AG04450 (cell line): ENCODE measurements at regions not wholly inside any gene's neighbourhood (a gene's known extent, or its start where the extent isn't known, plus 50 kb on each side); places are given as distances from the start of the nearest gene placed in this dataset.
"Not testable (repeated sequence)": the region's sequence is repeated elsewhere in the genome, so short reads cannot be mapped to it uniquely, and the experiment has no call there.

ENCODE experiments used
- CTCF ChIA-PET: fragments of 300-600, 350-600 bp; formaldehyde crosslinking; extraction: SDS; loops from one replicate; lab custom pipeline; 2022; ENCODE audit warnings: antibody characterized with exemption, inconsistent platforms; lab: Charles Lee
- POLR2A ChIA-PET: fragments of 350-600 bp; formaldehyde crosslinking; extraction: SDS; loops from one replicate; lab custom pipeline; 2021; ENCODE audit warnings: antibody characterized with exemption, inconsistent platforms; lab: Yijun Ruan, JAX
- DNase-seq: peaks from one replicate; pipeline ENCODE4 v3.0.0-alpha.2; 2011; ENCODE audit warnings: low read depth, low spot score
- H3K27ac ChIP-seq: one replicate; pipeline ENCODE4 v1.5.1; 2012; ENCODE audit warnings: low read depth, low read length, control low read depth
- H3K27me3 ChIP-seq: one replicate; pipeline ENCODE4 v1.6.0; 2012; ENCODE audit warnings: low read length; ENCODE audit not compliant: control insufficient read depth, insufficient read depth
- H3K4me3 ChIP-seq: 2 replicates; pipeline ENCODE4 v1.5.1; 2011; ENCODE audit warnings: mild to moderate bottlenecking, low read depth, low read length, control low read depth
- H3K9me3 ChIP-seq: 2 replicates; pipeline ENCODE4 v1.5.1; 2012; ENCODE audit warnings: low read length; ENCODE audit not compliant: control insufficient read depth, insufficient read depth
- TF ChIP-seq, protein P1 (sequence below): IDR thresholded peaks from 2 replicates; pipeline ENCODE4 v1.5.1; 2011; ENCODE audit warnings: low read depth, low read length, control low read depth, inconsistent platforms

DNA sequence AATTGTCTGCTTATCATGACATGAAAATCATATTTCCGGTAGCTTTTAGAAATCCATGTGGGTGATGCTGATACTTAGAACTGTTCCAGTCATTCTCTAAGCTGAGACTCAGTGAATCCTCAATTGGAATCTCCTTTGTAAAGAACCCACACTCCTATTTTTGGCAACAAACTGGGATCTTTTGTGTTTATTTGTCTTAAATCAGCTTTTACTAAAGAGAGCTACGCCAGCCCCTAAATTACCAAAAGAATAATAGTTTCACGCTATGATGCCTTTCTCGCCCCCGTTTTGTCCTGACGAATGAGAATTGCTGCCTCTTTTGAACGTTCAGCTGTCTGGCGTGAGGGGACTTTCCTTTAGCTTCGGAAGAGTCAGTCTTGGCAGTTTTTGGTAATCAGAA, 195.9 kb downstream of the SHOX start:
- Histone ChIP-seq H3K4me3 (no peak overlapping the region), H3K9me3 (peaks cover 24% of the 10 kb centered on the region), H3K27me3 (no peaks in the 10 kb centered on the region), H3K27ac (no peak overlapping the region)
- ChIA-PET CTCF (no interaction called here), POLR2A (no interaction called here)
- TF ChIP-seq, protein P1, sequence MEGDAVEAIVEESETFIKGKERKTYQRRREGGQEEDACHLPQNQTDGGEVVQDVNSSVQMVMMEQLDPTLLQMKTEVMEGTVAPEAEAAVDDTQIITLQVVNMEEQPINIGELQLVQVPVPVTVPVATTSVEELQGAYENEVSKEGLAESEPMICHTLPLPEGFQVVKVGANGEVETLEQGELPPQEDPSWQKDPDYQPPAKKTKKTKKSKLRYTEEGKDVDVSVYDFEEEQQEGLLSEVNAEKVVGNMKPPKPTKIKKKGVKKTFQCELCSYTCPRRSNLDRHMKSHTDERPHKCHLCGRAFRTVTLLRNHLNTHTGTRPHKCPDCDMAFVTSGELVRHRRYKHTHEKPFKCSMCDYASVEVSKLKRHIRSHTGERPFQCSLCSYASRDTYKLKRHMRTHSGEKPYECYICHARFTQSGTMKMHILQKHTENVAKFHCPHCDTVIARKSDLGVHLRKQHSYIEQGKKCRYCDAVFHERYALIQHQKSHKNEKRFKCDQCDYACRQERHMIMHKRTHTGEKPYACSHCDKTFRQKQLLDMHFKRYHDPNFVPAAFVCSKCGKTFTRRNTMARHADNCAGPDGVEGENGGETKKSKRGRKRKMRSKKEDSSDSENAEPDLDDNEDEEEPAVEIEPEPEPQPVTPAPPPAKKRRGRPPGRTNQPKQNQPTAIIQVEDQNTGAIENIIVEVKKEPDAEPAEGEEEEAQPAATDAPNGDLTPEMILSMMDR: no peak
- DNase-seq: no peak

DNA sequence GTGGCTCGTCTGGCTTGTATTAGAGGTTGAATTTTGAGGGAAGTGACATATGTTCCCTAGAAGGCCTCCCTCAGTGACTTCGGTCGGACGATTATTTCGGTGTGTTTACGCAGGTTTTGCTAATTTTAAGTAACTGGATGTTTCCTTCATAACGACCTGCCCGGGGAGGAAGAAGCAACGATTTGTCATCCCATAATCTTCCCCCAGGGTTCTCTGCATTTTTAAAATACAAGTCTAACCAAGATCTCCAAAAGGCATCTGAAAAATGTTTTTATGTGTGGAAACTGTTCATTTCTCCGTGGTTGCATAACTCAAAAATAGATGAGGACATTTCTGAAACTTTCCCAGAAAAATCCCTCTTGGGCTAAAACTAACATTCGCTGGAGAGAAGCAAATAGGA, 195.4 kb downstream of the SHOX start:
- TF ChIP-seq, protein P1: no peak
- H3K27me3 ChIP-seq: no peaks in the 10 kb centered on the region
- CTCF ChIA-PET: no interaction called here
- H3K9me3 ChIP-seq: peaks cover 21% of the 10 kb centered on the region
- no peak overlapping the region for H3K4me3 ChIP-seq
- POLR2A ChIA-PET: no interaction called here
- no peak overlapping the region for H3K27ac ChIP-seq
- DNase-seq: no peak

DNA sequence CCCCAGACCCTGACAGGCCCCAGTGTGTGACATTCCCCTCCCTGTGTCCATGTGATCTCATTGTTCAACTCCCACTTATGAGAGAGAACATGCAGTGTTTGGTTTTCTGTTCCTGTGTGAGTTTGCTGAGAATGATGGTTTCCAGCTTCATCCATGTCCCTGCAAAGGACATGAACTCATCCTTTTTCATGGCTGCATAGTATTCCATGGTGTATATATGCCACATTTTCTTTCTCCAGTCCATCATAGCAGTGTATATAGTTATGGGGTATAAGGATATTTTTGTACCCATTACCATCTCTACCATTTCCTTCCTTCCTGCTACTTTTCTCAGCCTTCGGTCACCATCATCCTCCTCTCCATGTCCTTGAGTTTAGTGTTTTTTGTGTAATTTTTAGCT, 192.5 kb downstream of the SHOX start:
- CTCF ChIA-PET, H3K27ac ChIP-seq, POLR2A ChIA-PET, DNase-seq, H3K27me3 ChIP-seq, H3K4me3 ChIP-seq: not testable (repeated sequence)
- peaks cover 18% of the 10 kb centered on the region for H3K9me3 ChIP-seq

DNA sequence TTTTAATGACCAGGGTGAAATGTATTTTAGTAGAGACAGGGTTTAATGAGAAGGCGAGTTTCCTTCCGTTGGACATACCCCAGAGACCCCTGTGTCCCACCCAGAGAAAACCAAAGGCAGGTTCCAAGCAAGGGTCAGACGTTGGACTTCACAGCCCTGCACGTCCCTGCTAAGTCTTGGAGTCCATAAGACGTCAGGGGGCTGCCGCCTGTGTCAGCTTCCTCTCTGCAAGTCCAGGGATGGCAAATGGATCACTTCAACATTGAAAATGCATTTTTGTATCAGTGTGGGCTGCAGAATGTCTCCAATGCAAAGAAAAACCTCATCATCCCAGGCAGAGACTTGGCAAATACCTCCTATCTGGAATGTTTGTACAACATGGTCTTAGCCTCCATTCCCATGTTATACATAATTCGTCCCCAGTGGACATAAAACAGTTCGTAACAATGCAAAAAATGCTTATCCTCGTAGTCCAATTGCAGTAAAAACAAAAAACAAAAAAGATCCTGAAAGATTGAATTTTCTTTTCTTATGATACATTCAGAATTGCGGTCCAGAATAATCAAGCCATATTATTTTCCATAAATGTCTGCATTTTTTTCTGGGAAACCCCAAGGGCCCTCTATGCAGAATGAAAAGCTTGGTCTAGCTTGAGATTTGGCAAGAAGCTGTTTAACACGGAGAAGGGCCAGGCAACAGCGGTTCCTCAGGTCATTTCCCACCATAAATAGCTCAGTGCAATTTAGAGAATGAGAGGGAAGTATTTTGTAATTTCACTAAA, 190.9 kb downstream of the SHOX start:
- Histone ChIP-seq H3K4me3 (no peak overlapping the region), H3K9me3 (peaks cover 29% of the 10 kb centered on the region), H3K27me3 (no peaks in the 10 kb centered on the region), H3K27ac (no peak overlapping the region)
- CTCF ChIA-PET: no interaction called here
- TF ChIP-seq, protein P1: no peak
- no peak for DNase-seq
- POLR2A ChIA-PET: no interaction called here

DNA sequence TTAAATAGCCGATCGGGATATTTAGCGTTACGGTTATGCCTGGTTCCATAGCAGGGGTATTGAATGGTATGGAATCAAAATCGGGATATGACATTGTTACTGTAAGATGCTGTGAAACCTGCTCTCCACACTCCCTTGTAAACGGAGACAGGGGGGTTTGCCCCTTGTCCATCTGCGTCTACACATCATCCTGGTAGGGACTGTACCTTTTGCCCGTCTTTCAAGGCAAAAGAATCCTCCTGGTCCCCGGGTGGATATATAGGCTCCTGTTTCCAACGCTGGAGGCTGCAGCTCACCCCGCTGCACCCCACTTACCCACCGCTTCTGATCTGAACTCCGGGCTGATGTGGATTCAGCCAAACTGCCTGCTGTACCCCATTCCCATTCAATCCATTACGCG, 189.1 kb downstream of the SHOX start:
- CTCF ChIA-PET: no interaction called here
- peaks cover 41% of the 10 kb centered on the region for H3K9me3 ChIP-seq
- H3K27ac ChIP-seq: no peak overlapping the region
- H3K4me3 ChIP-seq: no peak overlapping the region
- POLR2A ChIA-PET: no interaction called here
- TF ChIP-seq, protein P1: no peak
- no peak for DNase-seq
- no peaks in the 10 kb centered on the region for H3K27me3 ChIP-seq
